HL-60 (cell line): ENCODE measurements at regions not wholly inside any gene's neighbourhood (a gene's known extent, or its start where the extent isn't known, plus 50 kb on each side); places are given as distances from the start of the nearest gene placed in this dataset.

Experiments used
- DNase-seq, 2 experiments: peaks; one replicate each; pipeline ENCODE4 v3.0.0-alpha.2; 2010 to 2020; ENCODE audit warnings: low read depth in 1 of 2, low spot score in 1 of 2
- H3K27ac ChIP-seq: fragments of 250-450 bp; sonication (Bioruptor Pico); replicated peaks from 2 replicates; pipeline ENCODE4 v1.5.1; 2020; ENCODE audit warnings: mild to moderate bottlenecking, moderate library complexity
- H3K27me3 ChIP-seq: fragments of 250-450 bp; sonication (Bioruptor Pico); 2 replicates; pipeline ENCODE4 v1.5.1; 2021; ENCODE audit warnings: mild to moderate bottlenecking, moderate library complexity; ENCODE audit not compliant: insufficient read depth, poor library complexity, severe bottlenecking
- H3K4me3 ChIP-seq: replicated peaks from 2 replicates; pipeline ENCODE4 v1.5.1; 2011; ENCODE audit warnings: mild to moderate bottlenecking, control low read depth, low read length; ENCODE audit not compliant: insufficient read depth
- GABPA ChIP-seq: IDR thresholded peaks from 2 replicates; pipeline ENCODE4 v1.6.1; 2012; ENCODE audit warnings: low read depth
- POLR2AphosphoS5 ChIP-seq: IDR thresholded peaks from 2 replicates; pipeline ENCODE4 v1.6.1; 2012; ENCODE audit warnings: low read depth
- REST ChIP-seq: IDR thresholded peaks from 2 replicates; pipeline ENCODE4 v1.6.1; 2012; ENCODE audit warnings: low read depth; ENCODE audit not compliant: insufficient replicate concordance
- SPI1 ChIP-seq: IDR thresholded peaks from 2 replicates; pipeline ENCODE4 v1.6.1; 2012; ENCODE audit warnings: low read depth, mild to moderate bottlenecking, borderline replicate concordance
- TF ChIP-seq, protein P1 (sequence below): IDR thresholded peaks from one replicate; pipeline ENCODE4 v1.5.1; 2011; ENCODE audit warnings: low read length, control low read depth, inconsistent platforms; ENCODE audit not compliant: insufficient read depth

GRCh38 chr13:24045597-24045996, 114.9 kb upstream of the SPATA13 start:
- no peak overlapping the region for H3K4me3 ChIP-seq
- no peak overlapping the region for H3K27ac ChIP-seq
- no peak for DNase-seq
- TF ChIP-seq GABPA = no peak
- no peak for TF ChIP-seq SPI1
- TF ChIP-seq, protein P1, sequence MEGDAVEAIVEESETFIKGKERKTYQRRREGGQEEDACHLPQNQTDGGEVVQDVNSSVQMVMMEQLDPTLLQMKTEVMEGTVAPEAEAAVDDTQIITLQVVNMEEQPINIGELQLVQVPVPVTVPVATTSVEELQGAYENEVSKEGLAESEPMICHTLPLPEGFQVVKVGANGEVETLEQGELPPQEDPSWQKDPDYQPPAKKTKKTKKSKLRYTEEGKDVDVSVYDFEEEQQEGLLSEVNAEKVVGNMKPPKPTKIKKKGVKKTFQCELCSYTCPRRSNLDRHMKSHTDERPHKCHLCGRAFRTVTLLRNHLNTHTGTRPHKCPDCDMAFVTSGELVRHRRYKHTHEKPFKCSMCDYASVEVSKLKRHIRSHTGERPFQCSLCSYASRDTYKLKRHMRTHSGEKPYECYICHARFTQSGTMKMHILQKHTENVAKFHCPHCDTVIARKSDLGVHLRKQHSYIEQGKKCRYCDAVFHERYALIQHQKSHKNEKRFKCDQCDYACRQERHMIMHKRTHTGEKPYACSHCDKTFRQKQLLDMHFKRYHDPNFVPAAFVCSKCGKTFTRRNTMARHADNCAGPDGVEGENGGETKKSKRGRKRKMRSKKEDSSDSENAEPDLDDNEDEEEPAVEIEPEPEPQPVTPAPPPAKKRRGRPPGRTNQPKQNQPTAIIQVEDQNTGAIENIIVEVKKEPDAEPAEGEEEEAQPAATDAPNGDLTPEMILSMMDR = no peak
- TF ChIP-seq REST = no peak
- TF ChIP-seq POLR2AphosphoS5 = no peak
- peaks cover 5% of the 10 kb centered on the region for H3K27me3 ChIP-seq

DNA sequence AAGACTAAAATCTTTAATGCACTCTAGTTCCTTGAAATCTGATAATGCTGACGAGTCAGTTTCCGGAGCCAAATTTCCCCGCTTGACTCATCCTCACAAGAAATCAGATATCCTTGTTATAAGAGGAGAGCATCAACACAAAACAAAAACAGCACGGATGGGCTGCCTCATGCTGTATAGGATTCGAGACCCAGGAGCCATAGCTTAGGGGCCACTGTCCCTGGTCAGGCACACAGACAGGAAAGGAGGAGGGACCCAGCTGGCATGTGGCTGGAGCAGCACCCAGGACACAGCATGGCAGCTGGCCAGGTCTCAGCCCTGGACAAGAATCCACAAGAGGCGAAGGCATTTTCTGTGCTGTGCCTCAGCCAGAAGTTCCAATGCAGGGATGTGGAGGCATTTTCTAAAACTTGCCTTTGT, 110.2 kb upstream of the SPATA13 start:
- Histone ChIP-seq H3K27ac (no peak overlapping the region), H3K4me3 (no peak overlapping the region), H3K27me3 (peaks cover 3% of the 10 kb centered on the region)
- DNase-seq = no peak
- TF ChIP-seq SPI1 (no peak), POLR2AphosphoS5 (no peak), REST (no peak), GABPA (no peak)
- TF ChIP-seq, protein P1 = no peak

- Histone ChIP-seq H3K27me3 (peaks cover 3% of the 10 kb centered on the region), H3K4me3 (no peak overlapping the region), H3K27ac (no peak overlapping the region)
- DNase-seq = no peak
- TF ChIP-seq, protein P1 = no peak
Measured at GRCh38 chr13:24050796-24051715, 109.5 kb upstream of the SPATA13 start.
